GM21526 (cell line): ENCODE measurements at regions not wholly inside any gene's neighbourhood (a gene's known extent, or its start where the extent isn't known, plus 50 kb on each side); places are given as distances from the start of the nearest gene placed in this dataset.

Experiments used
- ATAC-seq: cut with Tn5 transposase; IDR thresholded peaks from one replicate; pipeline ENCODE4 v1.9.1; 2021; ENCODE audit warnings: moderate library complexity; ENCODE audit not compliant: unreplicated experiment, low FRiP score

- ATAC-seq = no peak
Observed at GRCh38 chr10:123565691-123566660, 100.2 kb upstream of the GPR26 start.

GRCh38 chr10:123567984-123568739 is 98.0 kb upstream of the GPR26 start:
- ATAC-seq = no peak

- ATAC-seq = no peak
Observed at GRCh38 chr10:123568751-123569150, 97.4 kb upstream of the GPR26 start.

- ATAC-seq = no peak
Observed at GRCh38 chr10:123569436-123570035, 96.6 kb upstream of the GPR26 start.

DNA sequence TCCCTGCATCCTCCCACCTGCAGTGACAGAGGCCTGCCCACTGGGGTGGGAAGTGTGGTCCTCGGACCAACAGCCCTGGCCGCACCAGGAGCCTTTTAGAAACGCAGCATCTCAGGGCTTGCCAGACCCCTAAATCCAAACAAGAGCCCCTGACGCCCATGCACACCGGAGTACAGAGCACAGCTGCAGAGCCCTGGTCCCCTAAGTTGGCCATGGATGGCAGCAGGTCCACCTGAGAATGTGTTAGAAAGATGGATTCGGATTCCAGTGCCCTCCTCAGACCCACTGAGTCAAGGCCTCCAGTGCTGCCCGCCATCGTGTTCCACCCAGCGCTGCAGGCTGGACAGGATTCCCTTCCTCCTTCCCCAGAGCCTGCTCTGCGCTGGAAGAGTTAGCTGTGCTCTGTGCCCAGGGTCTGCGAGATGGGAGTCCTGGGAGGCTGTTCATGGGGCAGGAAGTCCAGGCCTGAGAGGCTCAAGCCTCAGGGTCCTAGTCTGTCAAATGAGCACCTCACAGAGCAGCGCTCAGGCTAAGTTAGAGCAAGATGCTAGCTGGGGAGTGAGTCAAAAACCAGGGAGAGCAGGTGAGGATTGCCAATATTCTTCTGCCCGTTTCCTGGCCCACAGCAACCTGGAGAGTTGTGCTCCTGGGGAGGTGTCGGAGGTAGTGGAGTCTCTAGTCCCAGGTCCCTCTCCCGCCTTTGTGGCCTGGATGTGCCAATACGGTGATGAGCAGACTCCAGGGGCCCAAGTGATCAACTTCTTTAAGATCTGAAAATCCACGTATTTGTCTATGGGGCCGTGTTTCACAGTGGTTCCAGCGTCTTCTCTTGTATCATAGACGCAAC is 95.9 kb upstream of the GPR26 start:
- ATAC-seq = no peak

DNA sequence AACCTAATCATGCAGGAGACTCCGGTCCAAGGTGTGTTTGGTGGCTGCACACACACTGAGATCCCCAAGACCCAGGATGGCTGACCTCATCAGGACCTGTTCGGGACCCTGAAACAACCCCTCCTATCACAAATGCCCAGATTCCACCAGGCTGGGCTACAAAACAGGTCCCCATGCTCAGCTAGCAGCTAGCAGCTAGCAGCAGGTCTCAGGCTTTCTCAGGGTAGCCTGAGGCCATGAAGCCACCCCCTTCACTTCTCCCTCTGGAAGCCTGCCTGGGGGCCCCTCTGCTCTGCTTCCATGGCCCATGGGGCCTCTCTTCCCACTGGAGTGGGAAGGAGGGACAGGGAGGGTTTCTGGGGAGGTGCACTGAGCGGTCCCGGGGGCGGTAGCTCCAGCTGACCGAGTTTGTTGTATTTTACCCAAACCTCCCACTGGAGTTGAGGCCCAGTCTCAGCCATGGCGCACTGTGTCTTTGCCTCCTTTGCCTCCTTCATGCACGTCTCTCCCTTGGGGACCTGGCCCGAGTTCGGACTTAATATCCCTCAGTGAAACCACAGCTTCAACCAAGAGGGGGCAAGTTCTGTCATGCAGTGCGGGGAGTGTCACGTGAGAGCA is 95.1 kb upstream of the GPR26 start:
- no peak for ATAC-seq

DNA sequence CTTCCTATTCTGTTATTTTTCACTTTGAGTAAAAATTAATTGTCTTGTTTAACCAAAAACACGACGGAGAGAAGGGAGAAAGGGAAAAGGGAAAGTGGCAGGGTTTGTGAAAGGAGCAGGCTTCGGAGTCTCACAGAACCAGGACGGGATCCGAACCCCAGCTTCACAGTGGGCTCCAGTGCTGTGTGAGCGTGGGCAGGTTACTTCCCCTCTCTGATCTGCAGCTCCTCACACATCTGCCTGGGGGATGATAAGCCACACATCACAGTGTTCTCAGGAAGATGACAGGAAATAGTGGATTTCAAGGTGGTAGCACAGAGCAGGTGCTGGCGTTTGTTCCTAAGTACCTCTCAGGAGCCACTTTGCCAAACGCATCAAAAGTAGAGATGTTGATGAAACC is 94.2 kb upstream of the GPR26 start:
- no peak for ATAC-seq

- ATAC-seq = no peak
Observed at GRCh38 chr10:123573236-123574108, 92.7 kb upstream of the GPR26 start.

GRCh38 chr10:123574109-123574698 is 92.0 kb upstream of the GPR26 start:
- ATAC-seq = no peak

DNA sequence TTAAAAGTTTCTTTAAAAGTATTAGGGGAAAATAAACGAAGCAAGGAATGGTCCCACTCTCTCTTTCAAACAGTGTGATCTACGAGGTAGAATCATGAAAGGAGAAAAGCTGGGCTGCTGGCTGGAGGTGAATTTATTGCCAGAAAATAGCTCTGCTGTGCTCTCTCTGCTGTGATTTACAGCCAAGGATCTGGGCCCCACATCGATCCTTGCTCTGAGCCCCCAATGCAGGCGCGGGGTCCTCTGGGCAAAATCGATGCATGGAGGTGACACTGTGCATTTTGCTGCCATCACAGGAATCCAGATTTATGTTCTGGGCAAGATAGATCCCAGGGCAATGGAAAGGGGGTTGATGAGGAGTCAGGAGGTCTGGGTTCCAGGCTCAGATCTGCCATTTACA is 91.0 kb upstream of the GPR26 start:
- ATAC-seq = no peak

GRCh38 chr10:123576706-123577105 is 89.4 kb upstream of the GPR26 start:
- ATAC-seq = no peak

GRCh38 chr10:123577921-123578461 is 88.2 kb upstream of the GPR26 start:
- no peak for ATAC-seq

DNA sequence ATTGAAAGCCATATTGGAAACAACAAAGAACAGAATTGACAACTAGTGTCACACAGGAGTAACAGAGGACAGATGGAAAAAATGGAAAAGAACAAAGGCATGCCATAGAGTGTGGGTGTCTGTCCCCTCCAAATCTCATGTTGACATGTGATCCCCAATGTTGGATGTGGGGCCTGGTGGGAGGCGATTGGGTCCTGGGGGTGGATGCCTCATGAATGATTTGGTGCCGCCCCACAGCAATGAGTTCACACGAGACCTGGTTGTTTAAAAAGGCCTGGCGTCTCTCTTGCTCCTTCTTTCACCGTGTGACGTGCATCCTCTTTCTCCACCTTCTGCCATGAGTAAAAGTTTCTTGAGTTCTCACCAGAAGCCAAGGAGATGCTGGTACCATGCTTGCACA is 87.4 kb upstream of the GPR26 start:
- ATAC-seq = no peak

DNA sequence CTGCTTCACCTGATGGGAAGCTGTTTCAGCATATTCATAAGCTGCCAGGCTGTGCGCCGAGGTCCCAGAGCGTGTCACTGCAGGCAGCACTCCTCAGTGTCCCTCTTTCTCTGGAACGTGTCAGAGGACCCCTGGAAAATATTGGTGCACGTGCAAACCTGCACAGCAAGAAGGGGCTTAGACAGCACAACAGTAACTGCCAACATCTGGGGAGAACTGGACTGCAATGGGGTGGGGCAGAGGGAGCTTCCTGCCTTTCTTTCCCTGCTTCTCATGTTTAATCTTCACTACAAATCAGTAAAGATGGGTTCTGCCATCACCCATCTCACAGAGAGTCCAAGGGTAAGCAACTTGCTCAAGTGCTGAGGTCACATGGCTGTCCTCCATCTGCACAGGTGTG is 86.5 kb upstream of the GPR26 start:
- no peak for ATAC-seq

DNA sequence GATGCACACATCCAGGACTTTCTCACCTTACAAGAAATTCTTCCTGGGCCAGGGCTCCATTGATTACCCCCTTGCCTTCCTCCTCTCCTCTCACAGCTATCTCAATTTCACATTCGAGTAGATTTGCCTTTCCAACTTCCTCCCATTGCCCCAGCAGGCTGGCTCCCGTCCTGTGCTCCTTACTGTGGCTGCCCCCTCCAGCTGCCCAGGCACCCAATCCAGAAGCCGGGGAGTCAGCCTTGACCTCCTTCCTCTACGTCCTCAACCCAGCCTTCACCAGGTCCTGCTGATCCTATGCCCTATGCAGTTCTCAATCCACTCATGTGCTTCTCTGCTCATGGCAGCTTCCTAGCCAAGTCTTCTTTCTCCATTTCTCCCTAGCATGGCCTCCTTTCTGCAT is 85.7 kb upstream of the GPR26 start:
- no peak for ATAC-seq

GRCh38 chr10:123581656-123582055 is 84.5 kb upstream of the GPR26 start:
- no peak for ATAC-seq

DNA sequence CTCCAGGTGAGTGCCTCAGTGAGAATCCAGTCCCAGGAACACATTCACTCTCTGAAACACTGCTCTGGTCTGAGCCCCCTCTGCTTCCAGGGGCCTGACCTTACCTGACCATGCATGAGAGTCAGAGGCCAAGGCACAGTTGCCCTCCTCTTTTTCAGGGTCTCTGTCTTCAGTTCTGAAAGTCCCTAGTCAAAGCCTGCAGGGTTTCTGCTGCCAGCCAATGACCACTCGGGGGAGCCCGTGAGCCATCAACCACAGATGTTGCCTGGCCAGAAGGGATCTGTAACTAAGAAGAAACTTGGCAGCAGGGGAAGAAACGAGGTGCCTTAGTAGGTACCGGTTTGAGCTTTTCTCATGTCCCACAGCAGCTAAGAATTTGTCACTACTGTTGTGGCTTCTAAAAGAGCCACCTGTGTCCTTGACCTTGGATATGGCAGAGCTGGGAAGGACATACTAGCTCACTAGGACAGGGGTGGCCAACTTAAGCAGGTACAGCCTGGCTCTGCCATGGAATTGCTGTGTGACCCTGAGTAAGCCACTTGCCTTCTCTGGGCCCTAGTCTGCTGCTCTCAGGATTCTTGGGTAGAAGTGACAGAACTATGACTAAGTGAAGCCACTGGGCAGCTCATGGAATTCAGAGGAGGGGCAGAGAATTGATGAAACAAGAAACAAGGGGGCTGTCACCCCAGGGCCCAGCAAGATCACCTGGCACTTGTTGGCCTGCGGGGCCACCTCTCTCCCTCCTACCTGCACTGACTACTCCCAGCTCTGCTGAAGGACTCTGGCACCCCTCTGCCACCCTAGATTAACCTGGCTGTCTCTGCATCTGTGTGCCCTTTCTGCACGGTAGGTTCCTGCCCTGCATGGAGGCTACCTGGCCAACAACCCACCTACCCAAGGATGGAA is 83.8 kb upstream of the GPR26 start:
- peak; percentile 71 for ATAC-seq
